ENCODE measurements at regions not wholly inside any gene's neighbourhood (a gene's known extent, or its start where the extent isn't known, plus 50 kb on each side); places are given as distances from the start of the nearest gene placed in this dataset.
A peak's percentile ranks its signal among the peaks of the same experiment; 100 is the strongest.
"Not testable (repeated sequence)": the region's sequence is repeated elsewhere in the genome, so short reads cannot be mapped to it uniquely, and the experiment has no call there.

GRCh38 chr12:42728770-42729534 lies 139.4 kb upstream of the PRICKLE1 start:
- Histone ChIP-seq H3K4me3 (no peak overlapping the region), H3K4me1 (no peaks in the 10 kb centered on the region), H3K9me3 (no peaks in the 10 kb centered on the region), H3K36me3 (no peaks in the 10 kb centered on the region), H3K27me3 (no peaks in the 10 kb centered on the region), H3K27ac (no peak overlapping the region)
- TF ChIP-seq, protein P1, sequence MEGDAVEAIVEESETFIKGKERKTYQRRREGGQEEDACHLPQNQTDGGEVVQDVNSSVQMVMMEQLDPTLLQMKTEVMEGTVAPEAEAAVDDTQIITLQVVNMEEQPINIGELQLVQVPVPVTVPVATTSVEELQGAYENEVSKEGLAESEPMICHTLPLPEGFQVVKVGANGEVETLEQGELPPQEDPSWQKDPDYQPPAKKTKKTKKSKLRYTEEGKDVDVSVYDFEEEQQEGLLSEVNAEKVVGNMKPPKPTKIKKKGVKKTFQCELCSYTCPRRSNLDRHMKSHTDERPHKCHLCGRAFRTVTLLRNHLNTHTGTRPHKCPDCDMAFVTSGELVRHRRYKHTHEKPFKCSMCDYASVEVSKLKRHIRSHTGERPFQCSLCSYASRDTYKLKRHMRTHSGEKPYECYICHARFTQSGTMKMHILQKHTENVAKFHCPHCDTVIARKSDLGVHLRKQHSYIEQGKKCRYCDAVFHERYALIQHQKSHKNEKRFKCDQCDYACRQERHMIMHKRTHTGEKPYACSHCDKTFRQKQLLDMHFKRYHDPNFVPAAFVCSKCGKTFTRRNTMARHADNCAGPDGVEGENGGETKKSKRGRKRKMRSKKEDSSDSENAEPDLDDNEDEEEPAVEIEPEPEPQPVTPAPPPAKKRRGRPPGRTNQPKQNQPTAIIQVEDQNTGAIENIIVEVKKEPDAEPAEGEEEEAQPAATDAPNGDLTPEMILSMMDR (IDR thresholded peaks at IDR 0.05), result no peak
- FAIRE-seq, result no peak
- ATAC-seq, result no peak
- WGBS, 2 donors, result 67 to 68% methylated on average over 9 of the region's 9 CpGs
- no peak for DNase-seq
- intact Hi-C loops (cut with DNase I), result no loop called here

DNA sequence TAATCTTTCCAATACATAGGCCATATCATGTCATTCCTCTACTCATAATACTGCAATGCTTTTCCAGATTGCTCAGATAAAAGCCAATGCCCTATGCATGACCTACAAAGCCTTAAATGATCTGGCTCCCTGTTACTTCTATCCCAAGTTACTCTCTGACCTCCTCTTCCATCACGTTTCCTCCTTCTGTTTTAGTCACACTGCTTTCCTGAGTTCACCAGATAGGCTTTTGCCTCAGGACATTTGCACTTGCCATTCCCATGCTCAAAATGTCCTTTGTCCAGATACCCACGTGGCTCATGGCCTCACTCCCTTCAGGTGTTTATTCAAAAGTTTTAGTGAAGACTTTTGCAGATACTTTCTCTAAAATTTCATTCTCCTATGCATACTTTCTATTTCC lies 138.7 kb upstream of the PRICKLE1 start:
- DNase-seq, result no peak
- FAIRE-seq, result no peak
- Histone ChIP-seq H3K4me3 (no peak overlapping the region), H3K36me3 (no peaks in the 10 kb centered on the region), H3K27ac (no peak overlapping the region), H3K9me3 (no peaks in the 10 kb centered on the region), H3K4me1 (no peaks in the 10 kb centered on the region), H3K27me3 (no peaks in the 10 kb centered on the region)
- 43% methylated on average over 2 of the region's 2 CpGs for WGBS, 2 donors
- no peak for ATAC-seq
- intact Hi-C loops (cut with DNase I), result no loop called here
- TF ChIP-seq, protein P1 (IDR thresholded peaks at IDR 0.05), result no peak

- no peak for ATAC-seq
- H3K9me3 ChIP-seq, result no peaks in the 10 kb centered on the region
- H3K36me3 ChIP-seq, result no peaks in the 10 kb centered on the region
- intact Hi-C loops (cut with DNase I), result no loop called here
- WGBS, 2 donors, result 84% methylated on average over 3 of the region's 3 CpGs
- H3K4me1 ChIP-seq, result no peaks in the 10 kb centered on the region
- TF ChIP-seq, protein P1 (IDR thresholded peaks at IDR 0.05), result no peak
- FAIRE-seq, result no peak
- H3K27ac ChIP-seq, result no peak overlapping the region
- DNase-seq, result no peak
- H3K4me3 ChIP-seq, result no peak overlapping the region
- H3K27me3 ChIP-seq, result no peaks in the 10 kb centered on the region
Observed at GRCh38 chr12:42725809-42726208, 136.3 kb upstream of the PRICKLE1 start.

GRCh38 chr12:42716491-42716891 lies 126.9 kb upstream of the PRICKLE1 start:
- WGBS, 2 donors, result 68 to 74% methylated on average over 5 of the region's 5 CpGs
- no peaks in the 10 kb centered on the region for H3K9me3 ChIP-seq
- intact Hi-C loops (cut with DNase I), result no loop called here
- H3K4me1 ChIP-seq, result no peaks in the 10 kb centered on the region
- ATAC-seq, result peak in 3 of 4 donors; percentile 40 to 71 (median 46)
- H3K4me3 ChIP-seq, result no peak overlapping the region
- H3K36me3 ChIP-seq, result no peaks in the 10 kb centered on the region
- H3K27me3 ChIP-seq, result no peaks in the 10 kb centered on the region
- TF ChIP-seq, protein P1 (IDR thresholded peaks at IDR 0.05), result no peak
- no peak overlapping the region for H3K27ac ChIP-seq
- DNase-seq, result no peak
- no peak for FAIRE-seq

DNA sequence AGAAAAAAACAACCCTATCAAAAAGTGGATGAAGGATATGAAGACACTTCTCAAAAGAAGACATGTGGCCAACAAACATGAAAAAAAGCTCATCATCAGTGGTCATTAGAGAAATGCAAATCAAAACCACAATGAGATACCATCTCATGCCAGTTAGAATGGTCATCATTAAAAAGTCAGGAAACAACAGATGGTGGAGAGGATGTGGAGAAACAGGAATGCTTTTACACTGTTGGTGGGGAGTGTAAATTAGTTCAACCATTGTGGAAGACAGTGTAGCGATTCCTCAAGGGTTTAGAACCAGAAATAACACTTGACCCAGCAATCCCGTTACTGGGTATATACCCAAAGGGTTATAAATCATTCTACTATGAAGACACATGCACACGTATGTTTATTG lies 124.0 kb upstream of the PRICKLE1 start:
- DNase-seq; ATAC-seq; H3K27me3 ChIP-seq; intact Hi-C loops (cut with DNase I); H3K9me3 ChIP-seq; H3K4me3 ChIP-seq; FAIRE-seq; H3K36me3 ChIP-seq; H3K27ac ChIP-seq; H3K4me1 ChIP-seq: not testable (repeated sequence)
- 75 to 82% methylated on average over 3 of the region's 3 CpGs for WGBS, 2 donors

GRCh38 chr12:42708374-42708773 lies 118.8 kb upstream of the PRICKLE1 start:
- intact Hi-C loops (cut with DNase I); H3K36me3 ChIP-seq; ATAC-seq; H3K9me3 ChIP-seq; H3K27me3 ChIP-seq; H3K27ac ChIP-seq; H3K4me3 ChIP-seq; DNase-seq; FAIRE-seq; H3K4me1 ChIP-seq: not testable (repeated sequence)
- 73 to 75% methylated on average over 6 of the region's 6 CpGs for WGBS, 2 donors
